Keratinocyte (primary cell): ENCODE measurements at regions not wholly inside any gene's neighbourhood (a gene's known extent, or its start where the extent isn't known, plus 50 kb on each side); places are given as distances from the start of the nearest gene placed in this dataset.

Experiments
- CTCF ChIP-seq, 3 experiments: IDR thresholded peaks in 1 of 3; conservative IDR thresholded peaks in 1 of 3; optimal IDR thresholded peaks in 1 of 3; 2 replicates in 2 of 3; 3 replicates in 1 of 3; pipeline versions ENCODE3 to v1.5.1; 2011; ENCODE audit warnings: low read length in 3 of 3, mild to moderate bottlenecking in 3 of 3, moderate library complexity in 2 of 3, control low read depth in 1 of 3, inconsistent platforms in 1 of 3; ENCODE audit not compliant: insufficient read depth in 2 of 3; ENCODE audit errors: extremely low read depth in 1 of 3
- EZH2 ChIP-seq: IDR thresholded peaks from one replicate; pipeline ENCODE4 v1.6.1; 2012; ENCODE audit warnings: inconsistent platforms, mild to moderate bottlenecking, low read length, moderate library complexity

DNA sequence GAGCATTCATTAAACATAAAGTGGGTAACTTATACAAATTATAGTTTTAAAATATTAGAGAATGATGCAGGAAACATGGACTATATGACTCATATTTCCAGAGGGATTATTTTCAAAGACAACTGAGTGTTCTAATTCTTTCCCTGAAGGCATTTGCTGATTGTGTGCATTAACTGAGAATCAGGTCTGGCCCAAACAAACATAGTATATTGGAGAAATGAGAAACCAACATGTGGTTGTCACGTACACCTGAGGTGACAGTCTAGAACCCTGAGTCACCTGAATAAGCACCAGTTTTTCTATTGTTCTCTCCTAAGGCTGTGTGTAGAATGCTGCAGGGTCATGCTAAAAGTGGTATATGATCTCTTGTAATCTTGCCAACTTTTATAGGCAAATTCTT is 1125.7 kb downstream of the XPNPEP1 start:
- TF ChIP-seq CTCF (optimal IDR thresholded peaks at IDR 0.05 in 1 of 3, IDR thresholded peaks at IDR 0.05 in 1 of 3, conservative IDR thresholded peaks at IDR 0.05 in 1 of 3; ENCODE audit: extremely low read depth in 1 of 3, insufficient read depth in 2 of 3, low read length in 3 of 3) (no peak), EZH2 (no peak)
